Right ventricle myocardium superior (tissue), 1 donor: ENCODE measurements at regions not wholly inside any gene's neighbourhood (a gene's known extent, or its start where the extent isn't known, plus 50 kb on each side); places are given as distances from the start of the nearest gene placed in this dataset.
"Not testable (repeated sequence)": the region's sequence is repeated elsewhere in the genome, so short reads cannot be mapped to it uniquely, and the experiment has no call there.

Experiments
- ATAC-seq: fragments of 200-7000 bp; cut with Tn5 transposase; one replicate; pipeline ENCODE4 v1.9.1; 2020; ENCODE audit warnings: mild to moderate bottlenecking; ENCODE audit not compliant: poor library complexity
- DNase-seq: peaks from one replicate; pipeline ENCODE4 v3.0.0-alpha.2; 2020
- intact Hi-C: fragments of 100-400 bp; cut with DNase I; formaldehyde crosslinking; loops from one replicate; pipeline ENCODE4 v1.11.2; 2022
- donor health status: DM: no; HTN: yes; CAD: no; lungs with severe emphysema.

DNA sequence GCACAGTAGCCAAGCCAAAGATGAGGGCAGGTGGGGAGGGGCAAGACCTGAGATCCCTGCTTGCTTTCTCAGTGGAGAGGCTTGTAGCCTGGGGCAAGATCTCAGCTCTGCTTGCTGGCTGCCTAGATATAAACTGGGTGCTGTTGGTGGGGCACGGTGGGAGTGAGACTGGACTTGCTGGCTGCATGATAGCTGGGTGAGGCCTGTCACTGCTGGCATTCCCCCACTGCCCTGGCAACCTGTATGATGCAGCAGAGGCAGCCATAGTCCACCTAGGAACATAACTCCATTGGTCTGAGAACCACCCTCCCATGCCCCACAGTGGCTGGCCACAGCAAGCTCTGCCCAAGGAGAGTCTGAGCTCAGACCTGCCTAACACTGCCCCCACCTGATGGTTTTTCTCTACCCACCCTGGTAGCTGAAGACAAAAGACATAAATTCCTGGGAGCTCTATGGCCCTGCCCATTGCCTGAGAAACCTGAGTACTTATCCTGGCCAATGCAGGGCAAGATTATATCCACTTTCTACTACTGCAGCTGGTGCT, 261.9 kb upstream of the DEPDC1 start:
- DNase-seq: no peak
- intact Hi-C loops: no loop called here
- ATAC-seq: no peak

DNA sequence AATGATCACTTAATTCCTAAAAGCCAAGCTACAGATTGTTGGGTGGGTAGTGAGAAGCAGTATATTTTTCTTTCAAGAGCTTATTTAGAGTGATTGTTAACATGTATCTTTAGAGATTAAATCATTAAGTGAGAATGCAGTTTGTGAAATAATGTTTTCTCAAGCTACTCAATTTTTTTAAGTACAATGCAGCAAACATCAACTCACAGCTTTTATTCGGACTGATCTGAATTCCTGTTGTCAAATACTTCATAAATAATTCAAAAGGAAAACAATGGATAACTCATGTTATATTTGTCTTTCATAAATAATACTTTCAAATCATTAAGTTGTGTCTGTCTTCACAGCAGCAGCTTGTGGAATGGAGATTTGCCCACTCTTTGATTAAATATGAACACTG, 271.1 kb upstream of the DEPDC1 start:
- ATAC-seq (no peak), DNase-seq (no peak)
- intact Hi-C loops: no loop called here

DNA sequence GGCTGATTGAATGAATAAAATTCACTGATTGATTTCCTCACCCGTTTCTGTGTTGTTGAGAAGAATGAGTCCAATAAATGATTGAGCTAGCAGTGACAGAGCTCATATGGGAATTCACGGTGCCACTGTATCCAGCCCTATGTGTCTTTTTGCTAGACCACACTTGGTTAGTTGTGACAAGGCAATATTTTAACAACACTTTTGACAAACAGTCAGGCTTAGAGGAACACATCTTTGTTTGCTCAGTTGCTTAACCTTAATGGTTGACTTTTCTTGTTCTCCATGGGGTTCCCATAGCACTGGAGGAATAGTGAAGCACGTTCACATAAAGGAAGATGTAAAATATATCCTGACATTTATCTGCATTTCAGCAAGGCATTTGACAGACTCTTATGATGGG, 273.9 kb upstream of the DEPDC1 start:
- ATAC-seq (no peak), DNase-seq (no peak)
- intact Hi-C loops: no loop called here

DNA sequence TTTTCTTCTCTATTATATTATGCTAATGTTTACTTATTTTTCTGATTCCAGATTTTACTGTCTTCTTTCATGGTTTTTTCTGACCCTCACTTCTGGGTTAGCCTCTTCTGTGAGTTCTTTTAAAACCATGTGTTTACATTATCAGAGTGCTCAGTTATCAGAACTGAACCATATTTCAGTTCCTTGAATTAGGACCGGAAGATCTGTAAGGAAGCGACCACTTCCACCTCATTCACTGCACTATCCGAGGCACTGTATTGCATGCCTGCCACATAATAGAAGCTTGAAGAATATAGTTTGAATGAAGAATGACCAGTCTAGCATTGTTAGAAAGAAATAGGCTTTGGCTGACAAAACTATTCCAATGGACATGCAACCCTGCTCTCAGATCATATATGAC, 281.0 kb upstream of the DEPDC1 start:
- DNase-seq (no peak), ATAC-seq (no peak)
- intact Hi-C loops: no loop called here

DNA sequence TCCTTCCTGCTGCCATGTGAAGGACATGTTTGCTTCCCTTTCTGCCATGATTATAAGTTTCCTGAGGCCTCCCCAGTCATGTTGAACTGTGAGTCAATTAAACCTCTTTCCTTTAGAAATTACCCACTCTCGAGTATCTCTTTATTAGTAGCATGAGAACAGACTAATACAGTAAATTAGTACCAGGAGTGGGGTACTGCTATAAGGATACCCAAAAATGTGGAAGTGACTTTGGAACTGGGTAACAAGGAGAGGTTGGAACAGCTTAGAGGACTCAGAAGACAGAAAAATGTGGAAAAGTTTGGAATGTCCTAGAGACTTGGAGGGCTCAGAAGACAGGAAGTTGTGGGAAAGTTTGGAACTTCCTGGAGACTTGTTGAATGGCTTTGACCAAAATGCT, 283.0 kb upstream of the DEPDC1 start:
- ATAC-seq, DNase-seq: not testable (repeated sequence)

DNA sequence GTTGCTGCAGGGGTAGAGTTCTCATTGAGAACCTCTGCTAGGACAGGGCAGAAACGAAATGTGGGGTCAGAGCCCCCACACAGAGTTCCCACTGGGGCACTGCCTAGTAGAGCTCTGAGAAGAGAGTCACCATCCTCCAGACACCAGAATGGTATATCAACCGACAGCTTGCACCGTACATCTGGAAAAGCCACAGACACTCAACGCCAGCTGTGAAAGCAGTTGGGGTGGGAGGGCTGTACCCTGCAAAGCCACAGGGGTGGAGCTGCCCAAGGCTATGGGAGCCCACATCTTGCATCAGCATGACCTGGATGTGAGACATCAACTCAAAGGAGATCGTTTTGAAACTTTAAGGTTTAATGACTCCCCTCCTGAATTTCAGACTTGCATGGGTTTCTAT, 284.0 kb upstream of the DEPDC1 start:
- intact Hi-C loops: no loop called here
- no peak for ATAC-seq
- DNase-seq: no peak

More for the DNA sequence above, 283.0 kb upstream of the DEPDC1 start:
- intact Hi-C loops: not testable (repeated sequence)

DNA sequence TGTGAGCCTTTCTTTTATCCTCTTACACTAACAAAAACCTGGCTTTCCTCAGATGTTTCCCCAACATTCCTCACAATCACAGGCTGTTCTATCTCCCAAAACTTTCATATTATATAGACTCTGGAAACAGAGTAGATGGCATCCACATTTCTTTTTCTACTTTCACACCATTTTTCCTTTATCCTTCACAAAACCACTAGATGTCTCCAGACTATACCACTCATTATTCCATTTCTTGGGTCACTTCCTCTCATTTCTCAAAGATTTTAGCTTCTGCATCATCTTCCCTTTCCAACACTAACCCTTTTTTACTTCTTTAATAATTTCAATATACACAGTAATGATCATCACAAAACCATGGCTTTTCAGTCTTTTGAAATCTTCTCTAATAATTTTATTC, 286.0 kb upstream of the DEPDC1 start:
- DNase-seq (no peak), ATAC-seq (no peak)
- intact Hi-C loops: no loop called here

DNA sequence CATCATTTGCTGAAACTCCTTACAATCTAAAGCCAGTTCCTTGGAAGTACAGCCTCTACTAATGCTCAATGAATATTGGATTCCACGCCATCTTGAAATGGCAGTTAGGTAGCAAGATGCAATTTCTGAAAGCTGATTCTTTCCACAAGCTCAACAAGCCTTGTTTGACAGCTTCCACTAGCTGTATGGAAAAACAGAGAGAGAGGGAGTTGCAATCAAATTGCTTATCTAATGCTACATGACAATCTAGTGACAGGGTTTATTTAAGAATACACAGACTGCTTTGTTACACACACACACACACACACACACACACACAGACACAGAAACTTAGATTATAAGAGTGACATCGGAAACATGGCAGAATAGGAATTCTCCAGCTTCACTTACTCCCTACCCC, 288.4 kb upstream of the DEPDC1 start:
- DNase-seq: no peak
- intact Hi-C loops: no loop called here
- no peak for ATAC-seq

DNA sequence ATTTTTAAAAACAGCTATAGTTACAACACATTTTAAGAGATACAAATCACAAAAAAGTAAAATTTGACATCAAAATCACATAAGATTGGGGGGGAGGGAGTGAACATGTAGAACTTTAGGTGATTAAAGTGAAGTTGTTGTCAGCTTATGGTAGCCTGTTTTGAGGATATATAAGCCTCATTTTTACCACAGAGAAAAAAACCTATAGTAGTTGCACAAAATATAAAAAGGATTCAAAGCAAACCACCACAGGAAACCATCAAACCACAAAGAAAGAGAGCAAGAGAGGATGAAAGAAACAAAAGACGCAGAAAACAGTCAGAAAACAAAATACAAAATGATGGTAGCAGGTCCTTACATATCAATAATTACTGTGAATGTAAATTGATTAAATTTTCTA, 291.9 kb upstream of the DEPDC1 start:
- no peak for ATAC-seq
- DNase-seq: no peak
- intact Hi-C loops: no loop called here

DNA sequence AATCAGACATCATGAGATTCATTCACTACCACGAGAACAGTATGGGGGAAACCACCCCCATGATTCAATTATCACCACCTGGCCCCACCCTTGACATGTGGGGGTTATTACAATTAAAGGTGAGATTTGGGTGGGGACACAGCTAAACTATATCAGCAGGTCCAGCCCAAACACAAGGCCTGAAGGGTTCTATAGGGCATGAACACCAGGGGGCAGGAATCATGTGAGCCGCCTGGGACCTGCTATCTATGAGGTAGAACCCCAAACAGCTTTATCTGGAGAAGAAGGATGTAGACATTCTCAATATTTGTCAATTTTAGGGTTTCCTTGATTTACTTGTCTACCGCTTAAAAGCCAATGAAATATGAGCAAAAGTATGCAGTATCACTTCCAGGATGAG, 294.9 kb upstream of the DEPDC1 start:
- DNase-seq (no peak), ATAC-seq (no peak)
- intact Hi-C loops: no loop called here

DNA sequence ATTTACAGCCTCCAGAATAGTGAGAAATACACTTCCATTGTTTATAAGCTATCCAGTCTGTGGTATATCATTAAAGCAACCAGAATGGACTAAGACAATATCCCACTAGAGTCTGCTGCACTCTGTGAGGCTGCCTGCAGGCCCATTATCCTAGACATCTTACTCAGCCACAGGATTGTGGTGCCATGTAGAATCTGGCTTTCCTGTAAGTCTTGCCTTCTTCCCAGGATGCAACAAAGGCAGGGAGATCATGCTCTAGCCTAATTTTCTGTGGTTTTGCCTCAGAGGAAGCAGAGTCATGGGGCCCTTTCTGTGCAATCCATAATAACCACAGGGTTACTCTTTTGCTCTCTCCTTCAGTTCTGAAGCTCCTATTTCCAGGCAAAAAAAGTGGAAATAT, 299.1 kb upstream of the DEPDC1 start:
- intact Hi-C loops: no loop called here
- no peak for ATAC-seq

DNA sequence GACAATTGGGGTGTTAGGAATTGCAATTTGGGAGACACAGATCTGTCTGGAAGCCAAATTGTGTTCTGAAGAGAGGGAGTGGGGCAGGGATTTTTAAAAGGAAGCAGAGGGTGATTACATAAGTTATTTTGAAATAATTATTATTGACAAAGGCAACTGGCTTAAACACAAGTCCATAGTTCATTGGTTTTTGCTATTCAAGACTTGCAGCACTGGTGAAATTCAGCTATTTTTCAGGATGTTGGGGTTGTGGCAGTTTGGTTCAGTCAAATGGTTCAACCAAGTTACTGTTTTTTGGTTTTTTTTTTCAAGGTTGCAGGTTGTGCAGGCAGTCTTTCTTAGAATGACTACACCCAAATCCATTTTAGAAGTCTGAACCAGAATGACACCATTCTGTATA, 300.0 kb upstream of the DEPDC1 start:
- ATAC-seq (no peak), DNase-seq (no peak)
- intact Hi-C loops: no loop called here

More for the DNA sequence above, 299.1 kb upstream of the DEPDC1 start:
- DNase-seq: no peak

DNA sequence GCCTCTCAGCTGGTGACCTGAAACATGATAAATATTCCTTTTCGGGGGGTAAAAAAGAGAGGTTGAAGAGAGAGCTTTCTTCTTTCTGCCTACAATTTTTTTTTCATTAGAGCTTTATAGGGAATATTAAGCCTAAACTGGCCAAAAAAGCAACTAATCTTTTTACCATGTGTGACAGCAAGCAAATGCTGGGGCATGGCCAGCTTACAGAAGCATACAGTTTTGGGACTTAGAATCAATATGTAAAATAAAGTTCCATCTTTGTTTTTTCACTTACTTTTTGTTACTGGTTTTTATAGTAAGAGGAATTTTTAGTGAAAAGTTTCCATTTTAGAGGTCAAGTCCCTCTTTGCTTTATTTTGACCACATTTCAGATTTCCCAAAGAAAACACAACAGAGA, 301.2 kb upstream of the DEPDC1 start:
- intact Hi-C loops: no loop called here
- ATAC-seq (no peak), DNase-seq (no peak)

DNA sequence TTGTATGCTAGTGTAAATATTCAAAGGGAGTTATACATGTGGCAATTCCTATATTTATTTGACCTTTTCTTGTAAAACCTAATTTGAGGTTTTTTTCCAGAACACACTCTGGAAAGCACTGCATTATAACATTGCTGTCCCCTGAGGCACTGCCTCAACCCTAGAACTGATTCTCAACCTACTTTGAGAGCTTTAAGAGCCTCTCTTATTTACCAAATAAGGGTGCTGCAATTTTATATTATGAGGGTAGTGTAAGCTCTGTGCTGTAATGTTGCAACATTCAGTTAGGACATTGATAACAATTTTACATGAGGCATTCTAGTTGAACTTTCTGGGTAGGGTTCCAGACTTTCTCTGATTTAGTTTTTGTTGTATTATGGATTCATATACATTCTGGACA, 302.2 kb upstream of the DEPDC1 start:
- intact Hi-C loops: no loop called here
- no peak for DNase-seq
- no peak for ATAC-seq

DNA sequence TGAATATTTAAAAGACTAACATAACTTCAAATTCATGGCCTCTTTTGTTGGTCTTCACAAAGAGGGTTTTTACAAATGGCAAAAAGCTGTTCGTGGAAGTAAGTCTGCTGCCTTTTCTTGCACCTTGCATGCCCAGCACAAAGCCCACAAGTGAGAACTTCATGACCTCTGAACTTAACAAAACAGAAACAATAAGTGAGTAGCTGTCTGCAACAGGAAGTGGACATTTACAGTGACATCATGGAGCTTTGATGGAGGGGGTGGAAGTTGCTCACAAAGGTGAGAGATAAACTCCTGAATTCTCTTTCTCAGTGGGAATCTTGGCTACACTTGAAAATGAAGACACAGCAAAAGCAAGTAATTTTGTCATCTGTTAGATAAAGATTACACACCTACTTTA, 303.3 kb upstream of the DEPDC1 start:
- intact Hi-C loops: no loop called here
- ATAC-seq (no peak), DNase-seq (no peak)

DNA sequence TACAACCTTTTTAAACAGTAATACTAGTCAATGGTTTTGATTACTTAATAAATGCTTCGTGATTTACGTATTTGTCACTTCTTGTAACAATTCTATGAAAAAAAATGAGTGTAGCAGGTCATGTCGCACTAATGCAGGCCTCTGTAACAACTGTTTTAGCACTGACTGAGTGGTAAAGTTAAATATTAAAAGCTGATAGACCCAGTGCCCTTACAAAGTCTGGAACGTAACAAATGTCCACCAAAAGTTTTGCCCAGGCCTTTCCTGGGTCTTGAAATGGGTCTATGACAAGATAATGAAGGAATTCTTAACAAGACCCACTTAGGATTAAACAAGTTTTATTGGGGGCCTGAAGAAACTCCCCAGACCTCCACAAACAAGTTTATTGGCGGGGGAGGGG, 304.6 kb upstream of the DEPDC1 start:
- ATAC-seq: no peak
- DNase-seq: no peak
- intact Hi-C loops: no loop called here

DNA sequence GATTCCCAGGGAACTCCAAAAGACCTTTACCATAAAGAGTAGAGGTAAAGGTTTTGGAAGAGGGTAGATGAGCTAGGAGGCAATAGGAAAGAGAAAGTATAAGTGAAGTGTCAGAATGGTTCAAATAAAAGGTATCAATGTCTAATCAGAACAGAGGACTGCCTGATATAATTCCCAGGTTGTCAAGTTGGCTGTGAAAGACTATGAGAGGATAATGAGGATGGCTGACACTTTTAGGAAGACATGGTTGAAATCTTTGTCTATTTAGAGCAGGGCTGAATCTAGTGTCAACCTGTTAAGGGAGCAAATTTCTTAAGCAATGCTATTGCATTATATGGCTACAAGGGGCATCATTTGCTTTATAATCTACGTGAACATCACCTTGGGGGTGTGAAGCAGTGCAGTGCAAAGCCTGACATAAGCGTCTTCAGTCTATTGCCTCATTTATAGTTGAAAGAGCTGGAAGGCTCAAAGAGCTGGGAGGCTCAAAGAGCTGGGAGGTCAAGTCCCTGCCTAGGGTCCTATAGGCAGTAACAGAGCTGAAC, 308.3 kb upstream of the DEPDC1 start:
- no peak for DNase-seq
- intact Hi-C loops: no loop called here
- no peak for ATAC-seq

DNA sequence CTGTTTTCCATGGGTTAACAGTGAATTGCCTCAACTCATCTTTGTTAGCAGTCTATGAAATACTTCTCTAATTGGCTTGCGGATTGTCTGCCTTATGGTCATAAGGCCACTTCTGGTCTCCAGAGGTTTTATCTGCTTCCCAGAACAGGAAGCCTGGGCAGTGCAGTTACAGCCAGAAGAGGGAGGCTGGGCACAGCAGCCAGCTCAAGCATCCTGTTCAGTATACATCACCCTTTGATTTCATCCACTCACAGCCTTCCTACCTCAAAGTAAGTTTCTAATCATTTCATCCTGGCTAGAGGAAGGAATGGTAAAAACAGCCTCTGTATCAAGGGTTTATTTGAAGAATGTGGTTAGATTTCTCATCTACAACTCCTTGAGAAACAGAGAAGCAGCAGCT, 311.5 kb upstream of the DEPDC1 start:
- intact Hi-C loops: no loop called here
- DNase-seq (no peak), ATAC-seq (no peak)

DNA sequence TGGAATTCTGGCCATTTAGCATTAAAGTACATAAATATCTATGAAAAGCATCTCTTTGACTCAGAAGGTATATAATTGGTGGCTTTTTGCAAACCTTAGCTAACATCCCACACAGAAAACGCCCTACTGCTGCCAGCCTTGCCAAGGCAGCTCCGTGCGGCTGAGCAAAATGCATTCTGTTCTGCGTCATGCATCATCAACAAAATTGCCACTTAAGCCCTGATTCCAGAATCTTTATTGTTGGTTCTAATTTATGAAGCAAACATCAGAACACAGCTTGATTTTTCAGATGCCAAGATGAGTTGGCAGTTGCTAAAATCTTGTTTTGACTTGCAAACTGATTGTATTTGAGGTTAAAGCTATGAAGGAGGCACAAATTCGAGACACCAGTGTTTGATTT, 314.9 kb upstream of the DEPDC1 start:
- ATAC-seq (no peak), DNase-seq (no peak)
- intact Hi-C loops: no loop called here

DNA sequence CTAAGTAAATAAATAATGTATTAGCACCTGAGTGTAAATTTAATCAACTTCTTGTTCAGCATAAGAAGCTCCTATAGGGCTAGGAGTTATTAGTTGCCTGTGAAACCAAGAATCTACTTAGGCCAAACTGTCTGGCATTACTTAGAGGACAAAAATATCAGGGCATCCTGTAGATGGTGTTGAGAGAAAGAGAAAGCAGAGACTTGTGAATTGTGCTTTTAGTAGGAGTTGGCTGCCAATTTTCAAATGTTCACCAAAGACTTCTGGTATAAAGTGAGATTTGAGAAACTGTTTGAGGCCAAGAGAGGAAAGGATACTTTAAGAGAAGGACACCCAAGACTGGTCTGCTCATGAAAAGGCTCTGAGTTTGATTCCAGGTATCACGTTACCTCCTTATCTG, 315.5 kb upstream of the DEPDC1 start:
- no peak for ATAC-seq
- intact Hi-C loops: no loop called here
- no peak for DNase-seq

DNA sequence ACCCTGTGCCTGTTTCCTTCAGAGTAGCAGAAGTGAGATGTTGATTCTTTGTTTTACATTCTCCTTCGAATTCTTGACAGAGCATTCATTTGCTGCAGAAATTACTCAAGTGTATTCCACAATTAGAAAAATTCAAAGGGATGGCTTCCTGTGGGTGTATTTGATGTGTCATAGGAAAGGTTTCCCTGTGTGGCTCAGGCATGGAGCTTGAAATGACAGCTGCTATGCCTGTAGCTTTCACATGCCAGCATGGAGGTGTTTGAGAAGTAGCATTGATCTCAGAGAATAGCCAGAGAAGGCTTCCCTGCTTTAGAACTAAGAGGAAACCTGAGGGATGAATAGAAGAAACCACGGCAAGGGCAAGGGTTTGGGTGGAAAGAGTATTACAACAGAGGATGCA, 317.2 kb upstream of the DEPDC1 start:
- intact Hi-C loops: no loop called here
- DNase-seq: no peak
- no peak for ATAC-seq
